Dendritic cell treated with granulocyte-macrophage colony-stimulating factor and Interleukin-4, amounts not matched to agents 40 ng/mL and 50 ng/mL, for 4 days (primary cell): ENCODE measurements at regions not wholly inside any gene's neighbourhood (a gene's known extent, or its start where the extent isn't known, plus 50 kb on each side); places are given as distances from the start of the nearest gene placed in this dataset.

ENCODE experiments used
- H3K27ac Mint-ChIP-seq: one replicate; pipeline ENCODE4 v1.8.0; 2022; ENCODE audit warnings: mild to moderate bottlenecking, mixed read lengths
- H3K27me3 Mint-ChIP-seq: one replicate; pipeline ENCODE4 v1.8.0; 2022; ENCODE audit warnings: mild to moderate bottlenecking, mixed read lengths
- H3K36me3 Mint-ChIP-seq: one replicate; pipeline ENCODE4 v1.8.0; 2022; ENCODE audit warnings: low read depth, mixed read lengths
- H3K4me1 Mint-ChIP-seq: one replicate; pipeline ENCODE4 v1.8.0; 2022; ENCODE audit warnings: low read depth, mixed read lengths
- H3K4me3 Mint-ChIP-seq: one replicate; pipeline ENCODE4 v1.8.0; 2022; ENCODE audit warnings: mild to moderate bottlenecking, moderate library complexity, mixed read lengths
- H3K9me3 Mint-ChIP-seq: one replicate; pipeline ENCODE4 v1.8.0; 2022; ENCODE audit warnings: mixed read lengths
- intact Hi-C: fragments of 100-400 bp; cut with micrococcal nuclease; formaldehyde crosslinking; loops from one replicate; pipeline ENCODE4 v1.15.0; 2022

DNA sequence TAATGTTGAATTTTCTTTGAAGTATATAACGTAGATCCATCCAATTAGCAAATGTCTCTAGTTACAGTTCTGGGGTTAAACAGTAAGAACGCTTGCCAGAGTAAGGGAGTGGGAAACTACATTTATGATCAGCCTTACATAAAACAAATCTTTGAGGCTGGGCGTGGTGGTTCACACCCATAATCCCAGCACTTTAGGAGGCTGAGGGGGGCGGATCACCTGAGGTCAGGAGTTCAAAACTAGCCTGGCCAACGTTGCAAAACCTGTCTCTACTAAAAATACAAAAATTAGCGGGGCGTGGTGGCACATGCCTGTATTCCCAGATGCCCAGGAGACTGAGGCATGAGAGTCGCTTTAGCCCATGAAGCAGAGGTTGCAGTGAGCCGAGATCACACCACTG is 50.1 kb upstream of the GATM start:
- H3K27ac Mint-ChIP-seq, result no peak overlapping the region
- H3K36me3 Mint-ChIP-seq, result peaks cover 11% of the 10 kb centered on the region
- H3K4me3 Mint-ChIP-seq, result no peak overlapping the region
- peaks cover 3% of the 10 kb centered on the region for H3K27me3 Mint-ChIP-seq
- peaks cover 22% of the 10 kb centered on the region for H3K4me1 Mint-ChIP-seq
- no peaks in the 10 kb centered on the region for H3K9me3 Mint-ChIP-seq
- intact Hi-C loops, result loop anchor here (10.0 kb wide), 1 partner anchor 86 kb away; no protein-coding TSS in a partner anchor
